ENCODE measurements at regions not wholly inside any gene's neighbourhood (a gene's known extent, or its start where the extent isn't known, plus 50 kb on each side); places are given as distances from the start of the nearest gene placed in this dataset.

GRCh38 chr6:41492261-41492891 is 53.8 kb upstream of the FOXP4 start:
- intact Hi-C loops (cut with DNase I), result no loop called here
- no peak for DNase-seq

DNA sequence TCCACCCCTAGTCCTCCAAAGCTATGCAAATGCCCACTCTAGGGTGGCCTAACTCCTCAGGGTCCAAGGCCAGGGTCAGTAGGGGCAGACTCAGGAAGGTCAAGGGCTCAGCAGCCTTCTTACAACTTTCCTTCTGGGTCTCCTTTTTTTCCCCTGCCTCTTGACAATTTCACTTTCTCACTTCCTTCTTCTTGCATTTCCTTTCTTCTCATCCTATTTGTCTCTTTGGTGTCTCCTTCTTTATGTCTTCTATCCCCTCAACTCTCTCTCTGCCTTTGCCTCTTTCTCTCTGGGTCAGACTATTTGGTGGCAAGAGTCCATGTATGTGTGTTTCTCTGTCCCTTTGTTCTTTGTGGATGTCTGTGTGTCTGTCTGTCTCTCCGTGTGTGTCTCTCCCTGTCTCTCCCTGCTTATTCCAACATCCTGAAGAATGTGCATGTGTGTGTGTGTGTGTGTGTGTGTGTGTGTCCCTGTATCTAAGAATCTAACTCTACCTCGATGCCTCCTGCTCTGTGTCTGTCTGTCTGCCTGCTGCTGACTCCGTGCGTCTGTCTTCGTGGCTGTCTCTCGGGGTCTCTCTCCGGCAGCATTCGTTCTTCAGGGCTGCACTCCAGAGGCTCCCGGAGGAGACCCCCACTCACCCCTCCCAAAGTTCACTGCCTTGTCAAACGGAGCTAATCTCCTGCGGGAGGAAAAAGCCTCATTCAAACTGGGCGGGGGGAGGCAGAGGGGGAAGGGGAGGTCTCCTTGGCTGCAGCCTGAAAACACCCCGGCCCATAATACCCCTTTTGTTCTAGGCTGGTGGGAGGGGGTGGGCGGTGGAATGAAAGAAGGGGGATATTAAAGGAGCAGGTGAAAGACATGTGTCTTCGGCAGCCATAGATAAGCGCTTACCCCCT is 51.7 kb upstream of the FOXP4 start:
- intact Hi-C loops (cut with DNase I), result no loop called here
- peak in 1 of 42 donors; percentile 5 for DNase-seq
